CD4-positive, alpha-beta T cell (primary cell): ENCODE measurements at regions not wholly inside any gene's neighbourhood (a gene's known extent, or its start where the extent isn't known, plus 50 kb on each side); places are given as distances from the start of the nearest gene placed in this dataset.

Source experiments
- ATAC-seq: fragments of 200-7000 bp; cut with Tn5 transposase; one replicate; pipeline ENCODE4 v1.10.0; 2022; ENCODE audit warnings: mild to moderate bottlenecking; ENCODE audit not compliant: poor library complexity
- CTCF ChIA-PET: fragments of 350-600 bp; sonication (Branson Sonifier 250); formaldehyde crosslinking; loops from one replicate; lab custom pipeline; 2021; ENCODE audit warnings: antibody characterized with exemption, inconsistent platforms; lab: Charles Lee
- POLR2A ChIA-PET: fragments of 350-600 bp; sonication (Branson Sonifier 250); formaldehyde crosslinking; loops from one replicate; lab custom pipeline; 2021; ENCODE audit warnings: antibody characterized with exemption, inconsistent platforms; lab: Charles Lee
- DNase-seq, 14 experiments: peaks; one replicate each; pipeline ENCODE4 v3.0.0-alpha.2; 2013 to 2020; ENCODE audit warnings: mixed read lengths in 2 of 14
- H3K27ac ChIP-seq, 2 donors: one replicate each; pipeline versions ENCODE4 v1.5.1 to v1.7.0; 2013; ENCODE audit warnings: low read length in 2 of 2, low read depth in 1 of 2, mild to moderate bottlenecking in 1 of 2
- H3K27me3 ChIP-seq, 2 experiments: 1 replicate in 1 of 2; 2 replicates in 1 of 2; pipeline versions ENCODE4 v1.6.1 to v1.7.0; 2013; ENCODE audit warnings: low read length in 2 of 2, control low read depth in 1 of 2, mild to moderate bottlenecking in 1 of 2, moderate library complexity in 1 of 2; ENCODE audit not compliant: insufficient read depth in 2 of 2, control insufficient read depth in 1 of 2
- H3K36me3 ChIP-seq: one replicate; pipeline ENCODE4 v1.6.1; 2013; ENCODE audit warnings: low read length, control low read depth; ENCODE audit not compliant: insufficient read depth
- H3K4me1 ChIP-seq: one replicate; pipeline ENCODE4 v1.6.1; 2013; ENCODE audit warnings: low read length, control low read depth; ENCODE audit not compliant: insufficient read depth
- H3K4me3 ChIP-seq: one replicate; pipeline ENCODE4 v1.5.1; 2013; ENCODE audit warnings: mild to moderate bottlenecking, low read length, moderate library complexity
- H3K9me3 ChIP-seq, 2 experiments: 1 replicate in 1 of 2; 2 replicates in 1 of 2; pipeline versions ENCODE4 v1.6.1 to v1.7.0; 2013; ENCODE audit warnings: low read length in 2 of 2, mild to moderate bottlenecking in 2 of 2, control low read depth in 1 of 2, moderate library complexity in 1 of 2; ENCODE audit not compliant: control insufficient read depth in 1 of 2, insufficient read depth in 1 of 2
- H3K27ac Mint-ChIP-seq: one replicate; pipeline ENCODE4 v1.8.0; 2020; ENCODE audit warnings: mixed read lengths
- H3K27me3 Mint-ChIP-seq: one replicate; pipeline ENCODE4 v1.8.0; 2021; ENCODE audit warnings: mixed read lengths
- H3K36me3 Mint-ChIP-seq: one replicate; pipeline ENCODE4 v1.8.0; 2021; ENCODE audit warnings: low read depth, mixed read lengths
- H3K4me1 Mint-ChIP-seq: one replicate; pipeline ENCODE4 v1.8.0; 2021; ENCODE audit warnings: low read depth, mixed read lengths
- H3K4me3 Mint-ChIP-seq: one replicate; pipeline ENCODE4 v1.8.0; 2020; ENCODE audit warnings: mild to moderate bottlenecking, mixed read lengths
- H3K9me3 Mint-ChIP-seq: one replicate; pipeline ENCODE4 v1.8.0; 2020; ENCODE audit warnings: mixed read lengths
- CTCF ChIP-seq: fragments of 200-600 bp; IDR thresholded peaks from one replicate; pipeline ENCODE4 v1.8.0; 2022; ENCODE audit warnings: antibody characterized with exemption, mild to moderate bottlenecking
- intact Hi-C, 2 experiments: fragments of 100-400 bp; cut with DNase I in 1 of 2; cut with micrococcal nuclease in 1 of 2; formaldehyde crosslinking; loops; one replicate each; pipeline versions ENCODE4 v1.15.1 to v1.9.0; 2023 to 2025; cut with DNase I, micrococcal nuclease

- no peak for TF ChIP-seq CTCF
- Mint-ChIP-seq H3K27ac (no peak overlapping the region), H3K9me3 (no peaks in the 10 kb centered on the region), H3K4me1 (no peaks in the 10 kb centered on the region), H3K4me3 (no peak overlapping the region), H3K36me3 (no peaks in the 10 kb centered on the region), H3K27me3 (no peaks in the 10 kb centered on the region)
- no peak overlapping the region for H3K27ac ChIP-seq
- H3K9me3 ChIP-seq, result peaks cover 0 to 16% of the 10 kb centered on the region in 2 experiments
- no peaks in the 10 kb centered on the region for H3K4me1 ChIP-seq
- H3K36me3 ChIP-seq, result no peaks in the 10 kb centered on the region
- no peak for DNase-seq
- CTCF ChIA-PET, result no interaction called here
- intact Hi-C loops, result no loop called here
- no peak overlapping the region for H3K4me3 ChIP-seq
- no peak for ATAC-seq
- H3K27me3 ChIP-seq, result no peaks in the 10 kb centered on the region
- POLR2A ChIA-PET, result no interaction called here
Measured at GRCh38 chr10:128816726-128817125, 650.3 kb upstream of the MGMT start.

- H3K4me3 Mint-ChIP-seq, result no peak overlapping the region
- H3K27ac Mint-ChIP-seq, result no peak overlapping the region
- POLR2A ChIA-PET, result no interaction called here
- H3K27me3 Mint-ChIP-seq, result no peaks in the 10 kb centered on the region
- no peak for DNase-seq
- H3K4me1 Mint-ChIP-seq, result no peaks in the 10 kb centered on the region
- no peak overlapping the region for H3K27ac ChIP-seq
- no peaks in the 10 kb centered on the region for H3K4me1 ChIP-seq
- peaks cover 0 to 11% of the 10 kb centered on the region in 2 experiments for H3K9me3 ChIP-seq
- H3K36me3 Mint-ChIP-seq, result no peaks in the 10 kb centered on the region
- H3K4me3 ChIP-seq, result no peak overlapping the region
- CTCF ChIA-PET, result no interaction called here
- no peak for ATAC-seq
- no peaks in the 10 kb centered on the region for H3K9me3 Mint-ChIP-seq
- no peaks in the 10 kb centered on the region for H3K36me3 ChIP-seq
- no peaks in the 10 kb centered on the region for H3K27me3 ChIP-seq
- no peak for TF ChIP-seq CTCF
- intact Hi-C loops, result no loop called here
Measured at GRCh38 chr10:128817636-128818035, 649.4 kb upstream of the MGMT start.

GRCh38 chr10:128820663-128821062, 646.4 kb upstream of the MGMT start:
- no peaks in the 10 kb centered on the region for H3K36me3 Mint-ChIP-seq
- ATAC-seq, result no peak

More at GRCh38 chr10:128820663-128821062, 646.4 kb upstream of the MGMT start:
- ChIA-PET POLR2A (no interaction called here), CTCF (no interaction called here)
- H3K4me1 Mint-ChIP-seq, result no peaks in the 10 kb centered on the region
- Histone ChIP-seq H3K36me3 (no peaks in the 10 kb centered on the region), H3K4me1 (no peaks in the 10 kb centered on the region), H3K27ac (no peak overlapping the region), H3K27me3 (no peaks in the 10 kb centered on the region), H3K9me3 (peaks cover 0 to 18% of the 10 kb centered on the region in 2 experiments), H3K4me3 (no peak overlapping the region)
- no peak overlapping the region for H3K27ac Mint-ChIP-seq
- no peak for TF ChIP-seq CTCF
- DNase-seq, result no peak
- H3K9me3 Mint-ChIP-seq, result no peaks in the 10 kb centered on the region
- no peak overlapping the region for H3K4me3 Mint-ChIP-seq
- peaks cover 4% of the 10 kb centered on the region for H3K27me3 Mint-ChIP-seq
- intact Hi-C loops, result no loop called here
